GM19043 (cell line): ENCODE measurements at regions not wholly inside any gene's neighbourhood (a gene's known extent, or its start where the extent isn't known, plus 50 kb on each side); places are given as distances from the start of the nearest gene placed in this dataset.

Experiments
- ATAC-seq: cut with Tn5 transposase; IDR thresholded peaks from one replicate; pipeline ENCODE4 v1.9.1; 2021; ENCODE audit warnings: low read depth; ENCODE audit not compliant: unreplicated experiment

DNA sequence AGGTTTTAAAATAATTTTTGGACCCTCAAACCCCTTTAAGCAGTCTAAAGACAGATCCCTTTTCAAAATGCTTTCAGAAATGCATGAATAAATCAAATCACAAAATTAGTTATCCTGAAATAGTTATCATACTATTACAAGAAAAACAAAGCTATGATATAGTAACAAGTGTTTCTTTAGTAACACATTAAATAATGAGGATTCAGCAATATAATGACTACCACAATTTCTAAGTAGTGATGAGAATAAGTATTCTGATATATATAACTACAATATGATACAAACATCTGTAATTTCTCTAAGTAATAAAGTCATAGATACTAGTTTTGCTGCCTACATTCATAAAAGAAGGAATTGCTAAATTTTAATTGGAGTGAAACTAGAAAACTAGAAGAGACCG, 53.0 kb upstream of the TMEM168 start:
- ATAC-seq: no peak
